H9 (cell line): ENCODE measurements at regions not wholly inside any gene's neighbourhood (a gene's known extent, or its start where the extent isn't known, plus 50 kb on each side); places are given as distances from the start of the nearest gene placed in this dataset.

Source experiments
- DNase-seq: peaks from one replicate; pipeline ENCODE4 v3.0.0-alpha.2; 2017
- H2AFZ ChIP-seq: one replicate; pipeline ENCODE4 v1.6.1; 2013; ENCODE audit warnings: mild to moderate bottlenecking, low read length, control low read depth, moderate library complexity
- H2AK5ac ChIP-seq: 2 replicates; pipeline ENCODE4 v1.6.1; 2013; ENCODE audit warnings: low read length, control low read depth, mixed read lengths; ENCODE audit not compliant: insufficient read length
- H2BK120ac ChIP-seq: one replicate; pipeline ENCODE4 v1.6.1; 2013; ENCODE audit warnings: low read depth, mild to moderate bottlenecking, low read length, control low read depth, inconsistent platforms; ENCODE audit not compliant: poor library complexity, severe bottlenecking
- H2BK12ac ChIP-seq: 2 replicates; pipeline ENCODE4 v1.6.1; 2013; ENCODE audit warnings: low read length, control low read depth, mixed read lengths, low read depth; ENCODE audit not compliant: insufficient read length
- H2BK15ac ChIP-seq: 2 replicates; pipeline ENCODE4 v1.6.1; 2013; ENCODE audit warnings: low read depth, low read length, control low read depth
- H2BK20ac ChIP-seq: one replicate; pipeline ENCODE4 v1.6.1; 2013; ENCODE audit warnings: low read depth, mild to moderate bottlenecking, low read length, control low read depth, inconsistent platforms; ENCODE audit not compliant: poor library complexity, severe bottlenecking
- H2BK5ac ChIP-seq: 2 replicates; pipeline ENCODE4 v1.6.1; 2013; ENCODE audit warnings: low read length, control low read depth, mixed read lengths; ENCODE audit not compliant: insufficient read length
- H3K14ac ChIP-seq: 2 replicates; pipeline ENCODE4 v1.6.1; 2013; ENCODE audit warnings: low read length, control low read depth; ENCODE audit not compliant: insufficient read depth
- H3K18ac ChIP-seq: 2 replicates; pipeline ENCODE4 v1.6.1; 2013; ENCODE audit warnings: low read depth, mild to moderate bottlenecking, mixed read lengths, low read length, control low read depth; ENCODE audit not compliant: insufficient read length
- H3K23ac ChIP-seq: 2 replicates; pipeline ENCODE4 v1.6.1; 2013; ENCODE audit warnings: low read length, control low read depth, mixed read lengths, low read depth; ENCODE audit not compliant: insufficient read length
- H3K23me2 ChIP-seq: 2 replicates; pipeline ENCODE4 v1.6.1; 2013; ENCODE audit warnings: low read depth, mild to moderate bottlenecking, mixed read lengths, low read length, control low read depth; ENCODE audit not compliant: insufficient read length, poor library complexity, severe bottlenecking
- H3K27ac ChIP-seq: 2 replicates; pipeline ENCODE4 v1.5.1; 2013; ENCODE audit warnings: low read length, control low read depth, mixed read lengths, low read depth; ENCODE audit not compliant: insufficient read length
- H3K27me3 ChIP-seq: 2 replicates; pipeline ENCODE4 v1.6.1; 2013; ENCODE audit warnings: low read length, control low read depth, inconsistent platforms; ENCODE audit not compliant: insufficient read depth
- H3K4ac ChIP-seq: 2 replicates; pipeline ENCODE4 v1.6.1; 2013; ENCODE audit warnings: low read depth, mild to moderate bottlenecking, control low read depth, inconsistent platforms, low read length, moderate library complexity
- H3K4me1 ChIP-seq: 2 replicates; pipeline ENCODE4 v1.6.1; 2013; ENCODE audit warnings: low read length, control low read depth, inconsistent platforms; ENCODE audit not compliant: insufficient read depth
- H3K4me2 ChIP-seq: 2 replicates; pipeline ENCODE4 v1.6.1; 2013; ENCODE audit warnings: low read length, control low read depth, mixed read lengths; ENCODE audit not compliant: insufficient read length, insufficient read depth
- H3K56ac ChIP-seq: 2 replicates; pipeline ENCODE4 v1.6.1; 2013; ENCODE audit warnings: low read depth, mild to moderate bottlenecking, mixed read lengths, low read length, control low read depth; ENCODE audit not compliant: insufficient read length
- H3K79me1 ChIP-seq: 2 replicates; pipeline ENCODE4 v1.6.1; 2013; ENCODE audit warnings: low read depth, mild to moderate bottlenecking, moderate library complexity, low read length, control low read depth, inconsistent platforms; ENCODE audit not compliant: insufficient read depth, poor library complexity, severe bottlenecking
- H3K79me2 ChIP-seq: 2 replicates; pipeline ENCODE4 v1.6.1; 2013; ENCODE audit warnings: low read length, control low read depth, inconsistent platforms; ENCODE audit not compliant: insufficient read depth
- H3K9ac ChIP-seq: 2 replicates; pipeline ENCODE4 v1.6.1; 2013; ENCODE audit warnings: low read length, control low read depth, mixed read lengths; ENCODE audit not compliant: insufficient read length; ENCODE audit errors: extremely low read depth
- H3K9me3 ChIP-seq: one replicate; pipeline ENCODE4 v1.6.1; 2013; ENCODE audit warnings: low read depth, low read length, inconsistent platforms; ENCODE audit not compliant: control insufficient read depth
- H3T11ph ChIP-seq: one replicate; pipeline ENCODE4 v1.6.1; 2013; ENCODE audit warnings: mild to moderate bottlenecking, low read length, control low read depth, inconsistent platforms
- H4K20me1 ChIP-seq: one replicate; pipeline ENCODE4 v1.6.1; 2013; ENCODE audit not compliant: control insufficient read depth, insufficient read length, insufficient read depth
- H4K5ac ChIP-seq: 2 replicates; pipeline ENCODE4 v1.6.1; 2013; ENCODE audit warnings: low read depth, mild to moderate bottlenecking, mixed read lengths, low read length, control low read depth; ENCODE audit not compliant: insufficient read length
- H4K8ac ChIP-seq: replicated peaks from 2 replicates; pipeline ENCODE4 v1.6.1; 2013; ENCODE audit warnings: low read length, control low read depth, mixed read lengths, low read depth; ENCODE audit not compliant: insufficient read length
- H4K91ac ChIP-seq: 2 replicates; pipeline ENCODE4 v1.6.1; 2013; ENCODE audit warnings: low read depth, mild to moderate bottlenecking, moderate library complexity, mixed read lengths, low read length, control low read depth; ENCODE audit not compliant: insufficient read length
- H3K27ac Mint-ChIP-seq, 3 experiments: 2 replicates in 2 of 3; 3 replicates in 1 of 3; pipeline ENCODE4 v1.8.0; 2020 to 2021; ENCODE audit warnings: mixed read lengths in 3 of 3, mild to moderate bottlenecking in 1 of 3, moderate library complexity in 1 of 3
- H3K27me3 Mint-ChIP-seq: 2 replicates; pipeline ENCODE4 v1.8.0; 2021; ENCODE audit warnings: low read depth, mild to moderate bottlenecking, moderate library complexity, mixed read lengths
- H3K36me3 Mint-ChIP-seq, 3 experiments: 2 replicates in 2 of 3; 3 replicates in 1 of 3; pipeline ENCODE4 v1.8.0; 2020 to 2021; ENCODE audit warnings: low read depth in 3 of 3, mixed read lengths in 3 of 3; ENCODE audit not compliant: insufficient read depth in 1 of 3
- H3K4me1 Mint-ChIP-seq, 2 experiments: 2 replicates each; pipeline ENCODE4 v1.8.0; 2020; ENCODE audit warnings: mixed read lengths in 2 of 2
- H3K4me3 Mint-ChIP-seq, 2 experiments: 2 replicates in 1 of 2; 3 replicates in 1 of 2; pipeline ENCODE4 v1.8.0; 2020 to 2021; ENCODE audit warnings: mild to moderate bottlenecking in 2 of 2, mixed read lengths in 2 of 2, moderate library complexity in 1 of 2
- H3K9me3 Mint-ChIP-seq, 2 experiments: 2 replicates in 1 of 2; 3 replicates in 1 of 2; pipeline ENCODE4 v1.8.0; 2020; ENCODE audit warnings: mild to moderate bottlenecking in 2 of 2, mixed read lengths in 2 of 2, moderate library complexity in 1 of 2
- CTCF ChIP-seq: fragments of 200-600 bp; sonication (generic); conservative IDR thresholded peaks from 3 replicates; pipeline ENCODE4 v1.8.0; 2021; ENCODE audit warnings: antibody characterized with exemption, mild to moderate bottlenecking
- WGBS: extraction: QIAGEN DNeasy Blood & Tissue Kit; methylation state at CpG from one replicate; pipeline ENCODE4 v1.1.7; 2013; ENCODE audit warnings: missing lambda C conversion rate, low lambda C conversion rate, mixed read lengths; ENCODE audit not compliant: insufficient read length; ENCODE audit errors: extremely low coverage; 5-methylcytosine and 5-hydroxymethylcytosine counted together

GRCh38 chr16:54554581-54554980 lies 268.0 kb upstream of the IRX3 start:
- Histone ChIP-seq H3K14ac (no peak overlapping the region), H4K5ac (no peak overlapping the region), H2BK20ac (no peak overlapping the region), H3K79me2 (no peaks in the 10 kb centered on the region), H2BK12ac (no peak overlapping the region), H2BK120ac (no peak overlapping the region), H4K8ac (no peak overlapping the region), H3K9ac (no peak overlapping the region), H3K4ac (no peak overlapping the region), H3K56ac (no peak overlapping the region), H2BK15ac (no peak overlapping the region), H4K91ac (no peak overlapping the region), H3K27ac (no peak overlapping the region), H3K27me3 (no peaks in the 10 kb centered on the region), H3K4me2 (no peak overlapping the region), H3K79me1 (no peaks in the 10 kb centered on the region), H2BK5ac (no peak overlapping the region), H2AK5ac (no peak overlapping the region), H3K18ac (no peak overlapping the region), H3K4me1 (no peaks in the 10 kb centered on the region), H2AFZ (no peak overlapping the region), H3K23ac (no peak overlapping the region), H3T11ph (no peak overlapping the region), H3K23me2 (no peaks in the 10 kb centered on the region), H3K9me3 (no peaks in the 10 kb centered on the region), H4K20me1 (no peaks in the 10 kb centered on the region)
- H3K27ac Mint-ChIP-seq = no peak overlapping the region
- peaks cover 0 to 13% (median 0%) of the 10 kb centered on the region in 3 experiments; a peak in 3 of 7 replicates for H3K36me3 Mint-ChIP-seq
- no CpG with 5 or more reads among the region's 3 CpGs for WGBS
- no peaks in the 10 kb centered on the region; the same call in 1 of the 2 replicates for H3K27me3 Mint-ChIP-seq
- DNase-seq = no peak
- H3K4me1 Mint-ChIP-seq = peaks cover 10 to 11% of the 10 kb centered on the region in 2 experiments
- H3K4me3 Mint-ChIP-seq = no peak overlapping the region
- no peak for TF ChIP-seq CTCF
- H3K9me3 Mint-ChIP-seq = peaks cover 12 to 15% of the 10 kb centered on the region in 2 experiments
